Activated naive CD4-positive, alpha-beta T cell treated with anti-CD3 and anti-CD28 coated beads, Interleukin-2, amount 10 ng/mL, durations not matched to agents 7 days and 5 days (primary cell): ENCODE measurements at regions not wholly inside any gene's neighbourhood (a gene's known extent, or its start where the extent isn't known, plus 50 kb on each side); places are given as distances from the start of the nearest gene placed in this dataset.

Experiments
- CTCF ChIA-PET: fragments of 350-600 bp; sonication (Branson Sonifier 250); formaldehyde crosslinking; loops from one replicate; lab custom pipeline; 2021; ENCODE audit warnings: antibody characterized with exemption; lab: Charles Lee
- DNase-seq: peaks from one replicate; pipeline ENCODE4 v3.0.0-alpha.2; 2020
- H3K27ac Mint-ChIP-seq: one replicate; pipeline ENCODE4 v1.8.0; 2021; ENCODE audit warnings: mild to moderate bottlenecking, moderate library complexity, mixed read lengths
- H3K27me3 Mint-ChIP-seq: one replicate; pipeline ENCODE4 v1.8.0; 2021; ENCODE audit warnings: mild to moderate bottlenecking, mixed read lengths
- H3K36me3 Mint-ChIP-seq: one replicate; pipeline ENCODE4 v1.8.0; 2021; ENCODE audit warnings: mixed read lengths
- H3K4me1 Mint-ChIP-seq: one replicate; pipeline ENCODE4 v1.8.0; 2021; ENCODE audit warnings: mixed read lengths
- H3K4me3 Mint-ChIP-seq: one replicate; pipeline ENCODE4 v1.8.0; 2021; ENCODE audit warnings: mild to moderate bottlenecking, moderate library complexity, mixed read lengths
- H3K9me3 Mint-ChIP-seq: one replicate; pipeline ENCODE4 v1.8.0; 2021; ENCODE audit warnings: mixed read lengths

DNA sequence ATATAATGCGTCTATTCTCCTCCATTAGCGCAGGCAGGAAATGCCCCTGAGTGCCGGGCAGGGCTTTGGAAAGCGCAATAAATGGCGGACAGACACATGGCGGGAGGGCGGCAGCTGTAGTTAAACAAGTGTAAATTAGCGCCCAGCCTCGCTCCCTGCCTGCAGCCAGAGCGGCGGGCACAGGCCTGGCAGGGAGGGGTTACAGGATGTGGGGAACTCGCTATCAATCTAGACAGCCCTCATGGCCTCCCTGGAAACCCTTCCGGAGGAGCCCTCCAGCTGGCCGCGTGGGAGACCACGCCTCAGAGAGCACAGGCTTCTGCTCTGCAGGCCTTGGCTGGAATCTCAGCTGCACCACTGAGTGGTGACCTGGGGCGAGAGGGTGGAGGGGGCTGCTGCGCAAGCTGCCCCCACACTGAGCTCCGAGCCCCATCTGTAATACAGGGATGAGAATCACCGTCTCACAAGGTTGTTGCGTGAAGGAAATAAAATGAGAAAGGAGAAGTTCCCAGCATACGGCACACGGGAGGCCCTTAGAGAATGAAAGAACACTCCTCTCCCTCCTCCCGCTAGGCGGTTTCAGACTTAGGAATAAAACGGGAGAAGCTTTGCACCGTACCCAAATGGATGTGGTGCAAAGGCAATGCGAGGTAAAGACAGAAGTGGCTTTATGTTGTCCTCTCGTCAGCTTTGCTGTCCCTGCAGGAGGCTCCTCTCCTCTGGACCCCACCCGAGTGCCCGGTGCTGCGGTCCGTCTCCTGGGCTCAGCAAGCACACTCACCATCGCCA is 167.2 kb upstream of the POU3F1 start:
- CTCF ChIA-PET = no interaction called here
- H3K9me3 Mint-ChIP-seq = no peaks in the 10 kb centered on the region
- peaks cover 45% of the 10 kb centered on the region for H3K27me3 Mint-ChIP-seq
- peaks cover 3% of the 10 kb centered on the region for H3K4me1 Mint-ChIP-seq
- no peak overlapping the region for H3K4me3 Mint-ChIP-seq
- no peak overlapping the region for H3K27ac Mint-ChIP-seq
- H3K36me3 Mint-ChIP-seq = no peaks in the 10 kb centered on the region
- DNase-seq = no peak

- CTCF ChIA-PET = no interaction called here
- peaks cover 32% of the 10 kb centered on the region for H3K27me3 Mint-ChIP-seq
- no peaks in the 10 kb centered on the region for H3K36me3 Mint-ChIP-seq
- H3K27ac Mint-ChIP-seq = no peak overlapping the region
- no peak for DNase-seq
- no peak overlapping the region for H3K4me3 Mint-ChIP-seq
- no peaks in the 10 kb centered on the region for H3K9me3 Mint-ChIP-seq
- peaks cover 3% of the 10 kb centered on the region for H3K4me1 Mint-ChIP-seq
These were observed 164.2 kb upstream of the POU3F1 start for GRCh38 chr1:38210895-38211177.

GRCh38 chr1:38210021-38210894 is 163.7 kb upstream of the POU3F1 start:
- H3K9me3 Mint-ChIP-seq = no peaks in the 10 kb centered on the region

GRCh38 chr1:38208716-38209632 is 162.4 kb upstream of the POU3F1 start:
- Mint-ChIP-seq H3K36me3 (no peaks in the 10 kb centered on the region), H3K9me3 (no peaks in the 10 kb centered on the region), H3K27me3 (peaks cover 22% of the 10 kb centered on the region), H3K4me3 (no peak overlapping the region), H3K27ac (no peak overlapping the region), H3K4me1 (peaks cover 3% of the 10 kb centered on the region)
- no peak for DNase-seq
- CTCF ChIA-PET = no interaction called here

More at GRCh38 chr1:38210021-38210894, 163.7 kb upstream of the POU3F1 start:
- Mint-ChIP-seq H3K4me1 (peaks cover 3% of the 10 kb centered on the region), H3K27me3 (peaks cover 32% of the 10 kb centered on the region), H3K36me3 (no peaks in the 10 kb centered on the region), H3K27ac (no peak overlapping the region), H3K4me3 (no peak overlapping the region)
- no peak for DNase-seq
- CTCF ChIA-PET = no interaction called here

- H3K9me3 Mint-ChIP-seq = no peaks in the 10 kb centered on the region
- H3K4me1 Mint-ChIP-seq = no peaks in the 10 kb centered on the region
- H3K27ac Mint-ChIP-seq = no peak overlapping the region
- H3K27me3 Mint-ChIP-seq = peaks cover 11% of the 10 kb centered on the region
- H3K4me3 Mint-ChIP-seq = no peak overlapping the region
- H3K36me3 Mint-ChIP-seq = no peaks in the 10 kb centered on the region
- CTCF ChIA-PET = no interaction called here
- DNase-seq = no peak
These were observed 161.3 kb upstream of the POU3F1 start for GRCh38 chr1:38207906-38208305.

DNA sequence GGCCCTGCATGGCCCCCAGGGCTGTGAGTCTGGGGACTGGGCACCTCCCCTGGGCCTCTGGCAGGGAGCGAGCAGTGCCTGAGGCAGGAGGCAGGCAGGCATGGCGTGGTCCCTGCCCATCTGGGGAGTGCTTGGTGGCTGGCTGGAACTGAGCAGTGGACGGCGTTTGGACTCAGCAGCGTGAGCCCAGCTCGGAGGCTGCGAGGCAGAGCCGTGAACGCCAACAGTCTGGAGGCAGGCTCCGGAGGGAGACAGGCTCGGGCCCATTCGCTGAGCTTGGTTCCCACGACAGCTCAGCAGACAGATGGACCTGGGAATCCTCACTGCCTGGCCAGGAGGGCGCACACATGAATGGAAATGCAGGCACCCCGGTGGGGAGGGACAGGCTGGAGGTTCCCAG is 160.7 kb upstream of the POU3F1 start:
- no peaks in the 10 kb centered on the region for H3K4me1 Mint-ChIP-seq
- no peak overlapping the region for H3K27ac Mint-ChIP-seq
- CTCF ChIA-PET = no interaction called here
- H3K36me3 Mint-ChIP-seq = no peaks in the 10 kb centered on the region
- DNase-seq = no peak
- peaks cover 6% of the 10 kb centered on the region for H3K27me3 Mint-ChIP-seq
- H3K9me3 Mint-ChIP-seq = no peaks in the 10 kb centered on the region
- no peak overlapping the region for H3K4me3 Mint-ChIP-seq

DNA sequence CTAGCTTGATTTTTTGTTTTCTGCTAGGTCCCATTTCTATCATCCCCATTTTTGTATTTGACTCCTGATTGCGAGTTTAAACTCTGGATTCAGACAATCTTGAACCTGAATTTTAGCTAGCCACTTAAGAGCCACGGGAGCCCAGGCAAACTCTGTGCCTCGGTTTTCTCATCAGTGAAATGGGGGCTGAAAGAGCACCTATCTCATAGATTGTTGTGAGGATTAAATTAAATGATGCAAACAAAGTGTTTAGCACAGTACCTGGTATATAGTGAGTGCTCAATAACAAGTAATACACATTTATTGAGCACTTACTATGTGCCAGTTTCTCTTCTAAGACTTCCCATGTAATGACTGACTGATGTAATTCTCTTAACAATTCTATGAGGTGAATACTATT is 158.1 kb upstream of the POU3F1 start:
- no peaks in the 10 kb centered on the region for H3K9me3 Mint-ChIP-seq
- no peak for DNase-seq
- no peak overlapping the region for H3K27ac Mint-ChIP-seq
- CTCF ChIA-PET = no interaction called here
- no peaks in the 10 kb centered on the region for H3K36me3 Mint-ChIP-seq
- H3K27me3 Mint-ChIP-seq = no peaks in the 10 kb centered on the region
- H3K4me1 Mint-ChIP-seq = no peaks in the 10 kb centered on the region
- no peak overlapping the region for H3K4me3 Mint-ChIP-seq

GRCh38 chr1:38203441-38203840 is 156.8 kb upstream of the POU3F1 start:
- Mint-ChIP-seq H3K36me3 (no peaks in the 10 kb centered on the region), H3K27ac (no peak overlapping the region), H3K9me3 (no peaks in the 10 kb centered on the region), H3K4me3 (no peak overlapping the region), H3K4me1 (no peaks in the 10 kb centered on the region), H3K27me3 (peaks cover 5% of the 10 kb centered on the region)
- CTCF ChIA-PET = no interaction called here
- DNase-seq = no peak

DNA sequence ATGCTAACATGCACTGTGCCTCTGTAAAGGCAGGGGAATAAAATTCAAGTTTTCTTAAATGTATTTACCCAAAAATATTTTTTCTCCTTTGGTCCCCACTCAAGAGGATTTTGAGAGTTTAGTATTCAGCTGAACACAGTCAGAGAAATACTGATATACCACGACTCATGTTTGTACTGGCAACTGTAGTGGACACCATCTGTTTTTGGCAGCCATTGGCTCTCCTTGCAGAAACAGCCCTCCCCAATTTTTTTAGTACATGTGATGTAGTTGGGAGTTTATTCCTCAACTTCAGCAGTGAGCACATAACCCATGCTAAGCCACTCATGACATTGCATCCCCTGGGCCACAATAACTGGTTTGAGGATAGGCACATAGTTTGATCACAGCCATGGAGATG is 154.8 kb upstream of the POU3F1 start:
- Mint-ChIP-seq H3K27ac (no peak overlapping the region), H3K27me3 (peaks cover 7% of the 10 kb centered on the region), H3K4me1 (no peaks in the 10 kb centered on the region), H3K36me3 (no peaks in the 10 kb centered on the region), H3K9me3 (no peaks in the 10 kb centered on the region), H3K4me3 (no peak overlapping the region)
- CTCF ChIA-PET = no interaction called here
- DNase-seq = no peak

GRCh38 chr1:38198621-38199020 is 152.0 kb upstream of the POU3F1 start:
- H3K4me3 Mint-ChIP-seq = no peak overlapping the region
- H3K27ac Mint-ChIP-seq = no peak overlapping the region
- no peaks in the 10 kb centered on the region for H3K4me1 Mint-ChIP-seq
- CTCF ChIA-PET = no interaction called here
- no peaks in the 10 kb centered on the region for H3K9me3 Mint-ChIP-seq
- no peaks in the 10 kb centered on the region for H3K36me3 Mint-ChIP-seq
- DNase-seq = no peak
- H3K27me3 Mint-ChIP-seq = peaks cover 20% of the 10 kb centered on the region

DNA sequence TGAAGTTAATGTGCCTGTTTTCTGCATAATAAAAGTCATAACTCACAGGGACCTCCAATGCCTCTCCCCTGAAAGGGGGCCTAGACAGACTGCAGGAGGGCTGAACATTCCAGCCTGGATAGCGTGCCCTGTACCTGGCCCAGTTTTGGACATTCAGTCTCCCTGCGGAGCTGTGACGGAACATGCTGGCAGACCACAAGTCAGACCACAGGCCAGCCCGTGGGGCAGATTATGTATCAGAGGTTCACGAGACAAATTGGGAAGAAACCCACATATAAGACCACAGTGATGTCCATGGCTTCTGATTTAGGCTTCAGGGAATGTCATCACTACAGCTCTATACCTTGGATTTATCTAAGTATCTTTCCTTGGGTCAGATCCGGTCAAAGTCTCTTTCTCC is 151.5 kb upstream of the POU3F1 start:
- peaks cover 25% of the 10 kb centered on the region for H3K27me3 Mint-ChIP-seq
- no peaks in the 10 kb centered on the region for H3K9me3 Mint-ChIP-seq
- H3K27ac Mint-ChIP-seq = no peak overlapping the region
- H3K4me3 Mint-ChIP-seq = no peak overlapping the region
- no peaks in the 10 kb centered on the region for H3K36me3 Mint-ChIP-seq
- H3K4me1 Mint-ChIP-seq = no peaks in the 10 kb centered on the region
- CTCF ChIA-PET = no interaction called here
- DNase-seq = no peak

DNA sequence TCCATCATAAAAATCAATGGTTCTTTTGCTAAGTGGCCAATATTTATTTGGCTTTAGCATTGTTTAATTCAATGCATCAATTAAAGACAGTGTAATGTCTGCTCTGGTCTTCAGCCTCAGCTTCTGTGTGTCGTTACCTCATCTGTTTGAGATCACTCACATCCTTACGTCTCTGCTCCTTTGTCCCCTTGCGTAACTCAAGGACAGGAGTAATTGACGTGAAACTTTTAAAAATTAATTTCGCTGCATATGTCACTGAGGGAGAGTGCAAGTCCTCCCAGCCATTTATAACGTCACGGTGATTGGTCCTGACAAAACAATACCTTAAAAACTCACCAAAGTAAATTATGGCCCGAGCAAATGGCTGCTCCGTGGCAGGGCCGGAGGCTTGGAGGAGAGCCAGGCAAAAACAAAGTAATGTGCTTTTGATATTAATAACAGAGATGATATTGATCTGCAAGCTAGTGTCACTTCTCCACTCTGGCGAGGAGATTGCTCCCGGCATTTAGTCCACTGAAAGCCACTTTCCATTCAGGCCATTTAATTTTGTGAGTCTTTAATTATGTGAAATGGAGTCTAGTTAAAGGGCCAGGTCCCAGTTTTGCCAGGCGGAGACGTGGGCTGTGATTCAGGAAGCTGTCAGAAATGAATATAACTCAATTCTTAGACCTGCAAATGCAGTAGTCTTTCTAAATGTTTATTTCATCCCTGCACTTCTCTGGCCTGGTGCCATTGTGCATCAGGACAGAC is 150.9 kb upstream of the POU3F1 start:
- CTCF ChIA-PET = no interaction called here
- Mint-ChIP-seq H3K27me3 (peaks cover 28% of the 10 kb centered on the region), H3K4me1 (no peaks in the 10 kb centered on the region), H3K4me3 (no peak overlapping the region), H3K27ac (no peak overlapping the region), H3K36me3 (no peaks in the 10 kb centered on the region), H3K9me3 (no peaks in the 10 kb centered on the region)
- DNase-seq = no peak

- peaks cover 52% of the 10 kb centered on the region for H3K27me3 Mint-ChIP-seq
- H3K4me3 Mint-ChIP-seq = no peak overlapping the region
- no peaks in the 10 kb centered on the region for H3K9me3 Mint-ChIP-seq
- no peak overlapping the region for H3K27ac Mint-ChIP-seq
- CTCF ChIA-PET = no interaction called here
- no peaks in the 10 kb centered on the region for H3K4me1 Mint-ChIP-seq
- no peaks in the 10 kb centered on the region for H3K36me3 Mint-ChIP-seq
- DNase-seq = no peak
These were observed 147.9 kb upstream of the POU3F1 start for GRCh38 chr1:38194472-38194871.

- DNase-seq = no peak
- CTCF ChIA-PET = no interaction called here
- H3K4me1 Mint-ChIP-seq = no peaks in the 10 kb centered on the region
- H3K27me3 Mint-ChIP-seq = peaks cover 51% of the 10 kb centered on the region
- no peak overlapping the region for H3K4me3 Mint-ChIP-seq
- no peaks in the 10 kb centered on the region for H3K36me3 Mint-ChIP-seq
- no peaks in the 10 kb centered on the region for H3K9me3 Mint-ChIP-seq
- H3K27ac Mint-ChIP-seq = no peak overlapping the region
These were observed 146.4 kb upstream of the POU3F1 start for GRCh38 chr1:38193040-38193439.
